Left ventricle myocardium inferior (tissue), 1 donor: ENCODE measurements at regions not wholly inside any gene's neighbourhood (a gene's known extent, or its start where the extent isn't known, plus 50 kb on each side); places are given as distances from the start of the nearest gene placed in this dataset.
"Not testable (repeated sequence)": the region's sequence is repeated elsewhere in the genome, so short reads cannot be mapped to it uniquely, and the experiment has no call there.

Experiments
- DNase-seq: peaks from one replicate; pipeline ENCODE4 v3.0.0-alpha.2; 2020
- H3K27ac ChIP-seq: fragments of 200-600 bp; replicated peaks from 2 replicates; pipeline ENCODE4 v1.8.0; 2021
- H3K27me3 ChIP-seq: fragments of 200-600 bp; 2 replicates; pipeline ENCODE4 v1.8.0; 2021; ENCODE audit warnings: low read depth
- H3K36me3 ChIP-seq: fragments of 200-600 bp; 2 replicates; pipeline ENCODE4 v1.8.0; 2021
- H3K4me1 ChIP-seq: fragments of 200-600 bp; 2 replicates; pipeline ENCODE4 v1.8.0; 2021
- H3K4me3 ChIP-seq: fragments of 200-600 bp; 2 replicates; pipeline ENCODE4 v1.8.0; 2021; ENCODE audit warnings: mild to moderate bottlenecking, moderate library complexity
- H3K9me3 ChIP-seq: fragments of 200-600 bp; replicated peaks from 2 replicates; pipeline ENCODE4 v1.8.0; 2021
- CTCF ChIP-seq: fragments of 200-600 bp; IDR thresholded peaks from 2 replicates; pipeline ENCODE4 v1.8.0; 2021; ENCODE audit warnings: antibody characterized with exemption, mild to moderate bottlenecking, borderline replicate concordance
- intact Hi-C: fragments of 100-400 bp; cut with micrococcal nuclease; formaldehyde crosslinking; loops from one replicate; pipeline ENCODE4 v1.11.0; 2022
- donor health status: DM: no; HTN: yes; CAD: no; lungs with severe emphysema.

DNA sequence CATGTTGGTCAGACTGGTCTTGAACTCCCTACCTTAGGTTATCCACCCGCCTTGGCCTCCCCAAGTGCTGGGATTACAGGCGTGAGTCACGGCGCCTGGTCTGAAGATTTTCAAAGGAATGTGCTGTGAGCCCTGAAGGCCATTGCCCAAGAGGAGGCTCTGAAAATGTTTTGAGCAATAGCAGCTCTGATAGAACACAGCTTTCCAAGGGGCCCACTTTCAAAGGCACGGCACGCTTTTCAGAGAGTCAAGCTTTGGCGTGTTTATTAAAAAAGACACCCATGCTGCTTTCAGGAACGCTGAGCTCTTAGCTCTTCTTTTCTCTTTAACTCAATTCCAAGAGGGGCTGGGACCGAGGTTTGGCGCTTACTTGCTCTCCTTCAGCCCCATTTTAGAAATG, 73.8 kb upstream of the CDON start:
- Histone ChIP-seq H3K4me1 (peaks cover 72% of the 10 kb centered on the region), H3K27ac (peak overlapping the region; percentile 50), H3K27me3 (peaks cover 15% of the 10 kb centered on the region), H3K9me3 (no peaks in the 10 kb centered on the region), H3K4me3 (no peak overlapping the region), H3K36me3 (no peaks in the 10 kb centered on the region)
- no peak for TF ChIP-seq CTCF
- DNase-seq = peak; percentile 41
- intact Hi-C loops = no loop called here

- H3K9me3 ChIP-seq = no peaks in the 10 kb centered on the region
- intact Hi-C loops = no loop called here
- peaks cover 63% of the 10 kb centered on the region for H3K4me1 ChIP-seq
- H3K4me3 ChIP-seq = no peak overlapping the region
- no peak for TF ChIP-seq CTCF
- H3K27ac ChIP-seq = peak overlapping the region; percentile 50
- DNase-seq = no peak
- no peaks in the 10 kb centered on the region for H3K36me3 ChIP-seq
- H3K27me3 ChIP-seq = peaks cover 15% of the 10 kb centered on the region
Measured at GRCh38 chr11:126135235-126136176, 72.8 kb upstream of the CDON start.

DNA sequence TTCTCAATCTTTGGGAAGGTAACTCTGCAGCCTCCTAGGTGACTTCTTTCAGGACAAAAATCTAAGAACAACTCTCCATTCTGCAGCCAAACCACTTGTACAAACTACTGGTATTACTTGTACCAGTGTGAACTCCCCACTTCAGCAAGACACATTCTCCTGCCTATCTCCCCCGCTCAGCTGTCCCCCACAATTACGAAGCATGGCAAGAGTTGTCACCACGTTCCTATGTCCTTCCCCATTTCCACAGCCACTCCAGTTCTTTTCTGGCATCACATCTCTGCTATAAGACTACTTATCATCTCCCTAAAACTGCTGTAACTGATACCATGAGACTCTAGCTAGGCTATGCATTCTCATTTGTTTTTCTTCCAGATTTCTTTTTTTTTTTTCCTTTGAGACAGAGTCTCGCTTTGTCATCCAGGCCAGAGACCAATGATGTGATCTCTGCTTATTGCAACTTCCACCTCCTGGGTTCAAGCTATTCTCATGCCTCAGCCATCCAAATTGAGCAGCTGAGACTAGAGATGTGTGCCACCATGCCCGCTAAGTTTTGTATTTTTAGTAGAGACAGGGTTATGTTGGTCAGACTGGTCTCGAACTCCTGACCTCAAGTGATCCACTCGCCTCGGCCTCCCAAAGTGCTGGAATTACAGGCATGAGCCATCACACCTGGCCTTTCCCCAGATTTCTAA, 71.9 kb upstream of the CDON start:
- no peaks in the 10 kb centered on the region for H3K36me3 ChIP-seq
- no peaks in the 10 kb centered on the region for H3K9me3 ChIP-seq
- peaks cover 10% of the 10 kb centered on the region for H3K27me3 ChIP-seq
- no peak for TF ChIP-seq CTCF
- H3K4me1 ChIP-seq = peaks cover 63% of the 10 kb centered on the region
- H3K4me3 ChIP-seq = no peak overlapping the region
- no peak for DNase-seq
- intact Hi-C loops = no loop called here
- H3K27ac ChIP-seq = no peak overlapping the region

DNA sequence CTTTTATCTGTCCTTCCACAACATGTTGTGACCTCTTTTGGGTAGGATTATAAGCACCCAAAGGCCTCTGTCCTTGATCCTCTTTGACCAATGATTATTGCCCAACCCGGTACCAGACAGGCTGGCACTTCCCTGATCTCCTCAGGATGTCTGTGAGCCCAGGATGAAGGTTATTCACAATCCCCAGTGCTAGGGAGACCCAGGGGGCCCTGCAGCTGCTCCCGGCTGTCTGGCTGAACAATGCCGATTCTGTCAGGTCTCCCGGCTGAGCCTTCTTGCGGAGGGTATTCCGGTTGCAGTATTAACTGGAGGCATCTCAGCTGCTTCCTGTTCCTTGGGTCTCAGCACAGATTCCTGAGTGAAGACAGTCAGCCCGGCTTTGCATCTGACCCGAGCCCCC, 71.2 kb upstream of the CDON start:
- no peak for DNase-seq
- Histone ChIP-seq H3K4me1 (peaks cover 57% of the 10 kb centered on the region), H3K4me3 (no peak overlapping the region), H3K36me3 (no peaks in the 10 kb centered on the region), H3K27me3 (peaks cover 7% of the 10 kb centered on the region), H3K27ac (no peak overlapping the region), H3K9me3 (no peaks in the 10 kb centered on the region)
- no peak for TF ChIP-seq CTCF
- intact Hi-C loops = no loop called here

DNA sequence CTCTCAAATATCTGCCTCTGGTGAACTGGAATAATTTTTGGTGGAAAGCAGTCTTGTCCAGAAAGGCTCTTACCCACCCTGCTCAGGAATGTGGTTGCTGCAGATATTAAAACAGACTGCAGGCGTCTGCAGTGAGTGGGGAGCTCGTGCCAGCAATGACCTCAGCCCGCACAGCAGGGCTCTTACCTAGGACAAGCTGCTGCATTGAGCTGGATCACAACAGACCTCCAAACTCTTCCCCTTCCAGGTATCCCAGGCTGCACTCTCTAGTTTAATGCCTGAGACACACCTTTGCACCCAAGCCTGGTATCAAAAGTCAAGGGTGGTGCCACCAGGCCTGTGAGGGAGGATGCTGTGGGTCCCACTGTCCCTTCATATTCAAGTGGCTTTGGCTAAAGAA, 69.7 kb upstream of the CDON start:
- Histone ChIP-seq H3K9me3 (no peaks in the 10 kb centered on the region), H3K4me1 (peaks cover 55% of the 10 kb centered on the region), H3K36me3 (no peaks in the 10 kb centered on the region), H3K27me3 (peaks cover under 1% of the 10 kb centered on the region), H3K27ac (no peak overlapping the region), H3K4me3 (no peak overlapping the region)
- DNase-seq = peak; percentile 53
- TF ChIP-seq CTCF = peak; percentile 28
- intact Hi-C loops = no loop called here

GRCh38 chr11:126130781-126131180, 68.1 kb upstream of the CDON start:
- intact Hi-C loops, H3K9me3 ChIP-seq, H3K4me3 ChIP-seq, DNase-seq, H3K36me3 ChIP-seq, H3K27me3 ChIP-seq, H3K27ac ChIP-seq: not testable (repeated sequence)
- peaks cover 42% of the 10 kb centered on the region for H3K4me1 ChIP-seq
